MCF 10A (cell line): ENCODE measurements at regions not wholly inside any gene's neighbourhood (a gene's known extent, or its start where the extent isn't known, plus 50 kb on each side); places are given as distances from the start of the nearest gene placed in this dataset.
A peak's percentile ranks its signal among the peaks of the same experiment; 100 is the strongest.

Experiments used
- BruUV-seq: library from RNA; stranded (reverse); fragments of 400-500 nt; replicated peaks from 2 replicates; lab custom pipeline; 2021; lab: Mats Ljungman, UMichigan
- CTCF ChIA-PET: fragments of 300-600 bp; sonication (Branson Sonifier 250); formaldehyde crosslinking; extraction: SDS; loops from one replicate; lab custom pipeline; 2021; ENCODE audit warnings: antibody characterized with exemption, inconsistent platforms; lab: Yijun Ruan, JAX
- POLR2A ChIA-PET: fragments of 300-600, 350-650 bp; sonication (Branson Sonifier 250); formaldehyde crosslinking; extraction: SDS; loops from one replicate; lab custom pipeline; 2020; ENCODE audit warnings: antibody characterized with exemption, inconsistent platforms; lab: Yijun Ruan, JAX
- DNase-seq: peaks from one replicate; pipeline ENCODE4 v3.0.0-alpha.2; 2018; ENCODE audit not compliant: unreplicated experiment
- H3K27ac Mint-ChIP-seq: one replicate; pipeline ENCODE4 v1.8.0; 2022; ENCODE audit warnings: mild to moderate bottlenecking, low read depth, mixed read lengths; ENCODE audit not compliant: unreplicated experiment
- H3K27me3 Mint-ChIP-seq: one replicate; pipeline ENCODE4 v1.8.0; 2022; ENCODE audit warnings: mixed read lengths; ENCODE audit not compliant: insufficient read depth, unreplicated experiment
- H3K36me3 Mint-ChIP-seq: one replicate; pipeline ENCODE4 v1.8.0; 2022; ENCODE audit warnings: mild to moderate bottlenecking, moderate library complexity, mixed read lengths; ENCODE audit not compliant: insufficient read depth, unreplicated experiment
- H3K4me1 Mint-ChIP-seq: one replicate; pipeline ENCODE4 v1.8.0; 2022; ENCODE audit warnings: mixed read lengths; ENCODE audit not compliant: insufficient read depth, unreplicated experiment
- H3K4me3 Mint-ChIP-seq: one replicate; pipeline ENCODE4 v1.8.0; 2022; ENCODE audit warnings: mild to moderate bottlenecking, moderate library complexity, mixed read lengths; ENCODE audit not compliant: unreplicated experiment
- H3K9me3 Mint-ChIP-seq: one replicate; pipeline ENCODE4 v1.8.0; 2022; ENCODE audit warnings: mixed read lengths; ENCODE audit not compliant: unreplicated experiment
- CTCF ChIP-seq: fragments of 200-600 bp; IDR thresholded peaks from one replicate; pipeline ENCODE4 v1.8.0; 2022; ENCODE audit warnings: antibody characterized with exemption, mild to moderate bottlenecking; ENCODE audit not compliant: unreplicated experiment
- intact Hi-C: fragments of 100-400 bp; cut with micrococcal nuclease; formaldehyde crosslinking; loops from 2 replicates; pipeline ENCODE4 v1.14.1; 2022

GRCh38 chr16:52597772-52598483, 51.0 kb upstream of the TOX3 start:
- intact Hi-C loops: no loop called here
- Mint-ChIP-seq H3K9me3 (peaks cover 17% of the 10 kb centered on the region), H3K27ac (no peak overlapping the region), H3K36me3 (no peaks in the 10 kb centered on the region), H3K4me3 (no peak overlapping the region), H3K4me1 (no peaks in the 10 kb centered on the region), H3K27me3 (no peaks in the 10 kb centered on the region)
- CTCF ChIA-PET: no interaction called here
- POLR2A ChIA-PET: interaction anchor here (1.4 kb wide), 1 partner anchor 42 kb away, joined by 3 read pairs; no protein-coding TSS in a partner anchor
- no peak for TF ChIP-seq CTCF
- DNase-seq: no peak
- no TSS peak for BruUV-seq

GRCh38 chr16:52597073-52597771, 50.3 kb upstream of the TOX3 start:
- H3K4me3 Mint-ChIP-seq: no peak overlapping the region
- TF ChIP-seq CTCF: no peak
- POLR2A ChIA-PET: no interaction called here
- DNase-seq: peak; percentile 16
- CTCF ChIA-PET: no interaction called here
- no peak overlapping the region for H3K27ac Mint-ChIP-seq
- intact Hi-C loops: no loop called here
- H3K27me3 Mint-ChIP-seq: no peaks in the 10 kb centered on the region
- peaks cover 15% of the 10 kb centered on the region for H3K9me3 Mint-ChIP-seq
- BruUV-seq: no TSS peak
- no peaks in the 10 kb centered on the region for H3K36me3 Mint-ChIP-seq
- no peaks in the 10 kb centered on the region for H3K4me1 Mint-ChIP-seq
